GM18951 (cell line): ENCODE measurements at regions not wholly inside any gene's neighbourhood (a gene's known extent, or its start where the extent isn't known, plus 50 kb on each side); places are given as distances from the start of the nearest gene placed in this dataset.

Experiments
- POLR2A ChIP-seq: IDR thresholded peaks from 4 replicates; pipeline ENCODE4 v1.6.1; 2011; ENCODE audit warnings: mild to moderate bottlenecking; ENCODE audit not compliant: insufficient read length, insufficient read depth; ENCODE audit errors: extremely low read depth
- in situ Hi-C: fragments of 300-500 bp; cut with MboI; formaldehyde crosslinking; loops from one replicate; pipeline ENCODE4 v1.12.0; 2022; ENCODE audit warnings: low sequenced_read_pairs, mixed read lengths, inconsistent platforms; ENCODE audit not compliant: unreplicated experiment

- TF ChIP-seq POLR2A: no peak
- in situ Hi-C loops: no loop called here
These were observed 275.9 kb upstream of the WWC1 start for GRCh38 chr5:168015506-168015905.

GRCh38 chr5:168017313-168017712, 274.1 kb upstream of the WWC1 start:
- in situ Hi-C loops: no loop called here

GRCh38 chr5:168019143-168019542, 272.3 kb upstream of the WWC1 start:
- in situ Hi-C loops: no loop called here
- no peak for TF ChIP-seq POLR2A

More at GRCh38 chr5:168017313-168017712, 274.1 kb upstream of the WWC1 start:
- TF ChIP-seq POLR2A: no peak

GRCh38 chr5:168020542-168021294, 270.7 kb upstream of the WWC1 start:
- in situ Hi-C loops: no loop called here
- no peak for TF ChIP-seq POLR2A

GRCh38 chr5:168022446-168023169, 268.8 kb upstream of the WWC1 start:
- no peak for TF ChIP-seq POLR2A
- in situ Hi-C loops: no loop called here

GRCh38 chr5:168023191-168023590, 268.3 kb upstream of the WWC1 start:
- in situ Hi-C loops: no loop called here
- TF ChIP-seq POLR2A: no peak

GRCh38 chr5:168024306-168024705, 267.1 kb upstream of the WWC1 start:
- no peak for TF ChIP-seq POLR2A
- in situ Hi-C loops: no loop called here

GRCh38 chr5:168027007-168027406, 264.4 kb upstream of the WWC1 start:
- TF ChIP-seq POLR2A: no peak
- in situ Hi-C loops: no loop called here

GRCh38 chr5:168030912-168031311, 260.5 kb upstream of the WWC1 start:
- in situ Hi-C loops: no loop called here
- no peak for TF ChIP-seq POLR2A

GRCh38 chr5:168031614-168032013, 259.8 kb upstream of the WWC1 start:
- TF ChIP-seq POLR2A: no peak
- in situ Hi-C loops: no loop called here

GRCh38 chr5:168039039-168039438, 252.4 kb upstream of the WWC1 start:
- in situ Hi-C loops: no loop called here
- TF ChIP-seq POLR2A: no peak

- no peak for TF ChIP-seq POLR2A
- in situ Hi-C loops: no loop called here
These were observed 251.7 kb upstream of the WWC1 start for GRCh38 chr5:168039566-168040248.

- in situ Hi-C loops: no loop called here
- TF ChIP-seq POLR2A: no peak
These were observed 249.9 kb upstream of the WWC1 start for GRCh38 chr5:168041583-168041982.
